B cell (primary cell): ENCODE measurements at regions not wholly inside any gene's neighbourhood (a gene's known extent, or its start where the extent isn't known, plus 50 kb on each side); places are given as distances from the start of the nearest gene placed in this dataset.

ENCODE experiments used
- EZH2 ChIP-seq: IDR thresholded peaks from 2 replicates; pipeline ENCODE4 v1.6.1; 2012; ENCODE audit warnings: borderline replicate concordance, low read depth, mild to moderate bottlenecking, moderate library complexity, low read length; ENCODE audit not compliant: insufficient read depth, poor library complexity, severe bottlenecking
- TF ChIP-seq, protein P1 (sequence below): fragments of 200-600 bp; IDR thresholded peaks from one replicate; pipeline ENCODE4 v1.8.0; 2022; ENCODE audit warnings: antibody characterized with exemption, mild to moderate bottlenecking

DNA sequence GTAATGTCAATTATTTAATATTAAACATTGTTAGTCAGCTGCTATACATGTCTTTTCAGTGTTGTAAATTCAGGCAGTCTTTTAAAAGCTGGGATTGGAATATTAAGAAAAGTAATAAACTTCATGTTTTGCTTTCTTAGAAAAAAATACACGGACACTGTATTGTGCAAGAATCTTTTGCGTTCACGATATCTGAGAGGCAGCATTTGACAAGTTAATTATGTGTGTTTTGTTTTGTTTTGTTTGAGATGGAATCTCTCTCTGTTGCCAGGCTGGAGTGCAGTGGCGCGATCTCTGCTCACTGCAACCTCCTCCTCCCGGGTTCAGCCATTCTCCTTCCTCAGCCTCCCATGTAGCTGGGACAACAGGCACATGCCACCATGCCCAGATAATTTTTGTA is 1661.3 kb downstream of the HACE1 start:
- TF ChIP-seq, protein P1, sequence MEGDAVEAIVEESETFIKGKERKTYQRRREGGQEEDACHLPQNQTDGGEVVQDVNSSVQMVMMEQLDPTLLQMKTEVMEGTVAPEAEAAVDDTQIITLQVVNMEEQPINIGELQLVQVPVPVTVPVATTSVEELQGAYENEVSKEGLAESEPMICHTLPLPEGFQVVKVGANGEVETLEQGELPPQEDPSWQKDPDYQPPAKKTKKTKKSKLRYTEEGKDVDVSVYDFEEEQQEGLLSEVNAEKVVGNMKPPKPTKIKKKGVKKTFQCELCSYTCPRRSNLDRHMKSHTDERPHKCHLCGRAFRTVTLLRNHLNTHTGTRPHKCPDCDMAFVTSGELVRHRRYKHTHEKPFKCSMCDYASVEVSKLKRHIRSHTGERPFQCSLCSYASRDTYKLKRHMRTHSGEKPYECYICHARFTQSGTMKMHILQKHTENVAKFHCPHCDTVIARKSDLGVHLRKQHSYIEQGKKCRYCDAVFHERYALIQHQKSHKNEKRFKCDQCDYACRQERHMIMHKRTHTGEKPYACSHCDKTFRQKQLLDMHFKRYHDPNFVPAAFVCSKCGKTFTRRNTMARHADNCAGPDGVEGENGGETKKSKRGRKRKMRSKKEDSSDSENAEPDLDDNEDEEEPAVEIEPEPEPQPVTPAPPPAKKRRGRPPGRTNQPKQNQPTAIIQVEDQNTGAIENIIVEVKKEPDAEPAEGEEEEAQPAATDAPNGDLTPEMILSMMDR = no peak
- no peak for TF ChIP-seq EZH2
